Thymus (tissue), 11 donors: ENCODE measurements at regions not wholly inside any gene's neighbourhood (a gene's known extent, or its start where the extent isn't known, plus 50 kb on each side); places are given as distances from the start of the nearest gene placed in this dataset.
"Not testable (repeated sequence)": the region's sequence is repeated elsewhere in the genome, so short reads cannot be mapped to it uniquely, and the experiment has no call there.

Experiments
- DNase-seq, 9 donors: peaks; one replicate each; pipeline ENCODE4 v3.0.0-alpha.2; 2013; ENCODE audit warnings: low spot score in 9 of 9, low read depth in 6 of 9, missing footprints in 1 of 9
- H3K27ac ChIP-seq, 2 donors: one replicate each; pipeline ENCODE4 v1.5.1; 2013; ENCODE audit warnings: control low read depth in 1 of 2, low read depth in 1 of 2, low read length in 1 of 2, mild to moderate bottlenecking in 1 of 2, moderate library complexity in 1 of 2
- H3K27me3 ChIP-seq, 2 donors: one replicate each; pipeline ENCODE4 v1.5.1; 2013; ENCODE audit warnings: low read length in 1 of 2; ENCODE audit not compliant: control insufficient read depth in 2 of 2, insufficient read depth in 1 of 2
- H3K36me3 ChIP-seq, 2 donors: one replicate each; pipeline ENCODE4 v1.5.1; 2013; ENCODE audit warnings: low read length in 1 of 2, mild to moderate bottlenecking in 1 of 2, moderate library complexity in 1 of 2; ENCODE audit not compliant: control insufficient read depth in 2 of 2, insufficient read depth in 2 of 2
- H3K4me1 ChIP-seq, 2 donors: one replicate each; pipeline ENCODE4 v1.5.1; 2013; ENCODE audit warnings: low read length in 2 of 2; ENCODE audit not compliant: control insufficient read depth in 2 of 2, insufficient read depth in 2 of 2
- H3K4me3 ChIP-seq, 2 donors: one replicate each; pipeline ENCODE4 v1.5.1; 2013; ENCODE audit warnings: low read length in 2 of 2, control low read depth in 1 of 2, mild to moderate bottlenecking in 1 of 2
- H3K9me3 ChIP-seq, 2 donors: one replicate each; pipeline ENCODE4 v1.5.1; 2013; ENCODE audit warnings: low read length in 1 of 2, mild to moderate bottlenecking in 1 of 2; ENCODE audit not compliant: control insufficient read depth in 2 of 2, insufficient read depth in 1 of 2
- WGBS: extraction: QIAGEN DNeasy Blood & Tissue Kit; methylation state at CpG from one replicate; pipeline ENCODE4 v1.1.7; 2013; 5-methylcytosine and 5-hydroxymethylcytosine counted together
- donor health status: healthy.

GRCh38 chr19:20359933-20360720 lies 193.1 kb downstream of the ZNF486 start:
- H3K4me3 ChIP-seq, result no peak overlapping the region
- H3K27ac ChIP-seq, result no peak overlapping the region
- H3K36me3 ChIP-seq, result no peaks in the 10 kb centered on the region
- no peaks in the 10 kb centered on the region for H3K4me1 ChIP-seq
- H3K27me3 ChIP-seq, result no peaks in the 10 kb centered on the region
- WGBS, result 66% methylated on average over 11 of the region's 11 CpGs
- DNase-seq, result no peak
- peaks cover 0 to 6% of the 10 kb centered on the region in 2 donors for H3K9me3 ChIP-seq

- H3K4me1 ChIP-seq, H3K4me3 ChIP-seq, H3K27me3 ChIP-seq, H3K9me3 ChIP-seq, DNase-seq, H3K27ac ChIP-seq, H3K36me3 ChIP-seq: not testable (repeated sequence)
- WGBS, result 88% methylated on average over 7 of the region's 7 CpGs
These were observed 191.9 kb downstream of the ZNF486 start for GRCh38 chr19:20358841-20359465.

GRCh38 chr19:20357921-20358320 lies 190.9 kb downstream of the ZNF486 start:
- no peaks in the 10 kb centered on the region for H3K27me3 ChIP-seq
- H3K4me1 ChIP-seq, result no peaks in the 10 kb centered on the region
- no peaks in the 10 kb centered on the region for H3K36me3 ChIP-seq
- peaks cover 4% of the 10 kb centered on the region in 2 donors for H3K9me3 ChIP-seq
- DNase-seq, result no peak
- WGBS, result 85% methylated on average over 6 of the region's 6 CpGs
- no peak overlapping the region for H3K27ac ChIP-seq
- H3K4me3 ChIP-seq, result no peak overlapping the region

- H3K4me1 ChIP-seq, result no peaks in the 10 kb centered on the region
- no peaks in the 10 kb centered on the region for H3K36me3 ChIP-seq
- peaks cover 0 to 4% of the 10 kb centered on the region in 2 donors for H3K9me3 ChIP-seq
- no peaks in the 10 kb centered on the region for H3K27me3 ChIP-seq
- H3K4me3 ChIP-seq, result no peak overlapping the region
- H3K27ac ChIP-seq, result no peak overlapping the region
- DNase-seq, result no peak
These were observed 184.2 kb downstream of the ZNF486 start for GRCh38 chr19:20351244-20351643.

GRCh38 chr19:20349206-20349605 lies 182.2 kb downstream of the ZNF486 start:
- Histone ChIP-seq H3K27me3 (no peaks in the 10 kb centered on the region), H3K27ac (no peak overlapping the region), H3K36me3 (no peaks in the 10 kb centered on the region), H3K4me3 (no peak overlapping the region), H3K9me3 (peaks cover 0 to 4% of the 10 kb centered on the region in 2 donors), H3K4me1 (no peaks in the 10 kb centered on the region)
- 93% methylated on average over 2 of the region's 2 CpGs for WGBS
- no peak for DNase-seq

GRCh38 chr19:20339444-20339843 lies 172.4 kb downstream of the ZNF486 start:
- no peak for DNase-seq
- Histone ChIP-seq H3K4me3 (no peak overlapping the region), H3K36me3 (no peaks in the 10 kb centered on the region), H3K27ac (no peak overlapping the region), H3K9me3 (peaks cover 0 to 4% of the 10 kb centered on the region in 2 donors), H3K4me1 (no peaks in the 10 kb centered on the region), H3K27me3 (no peaks in the 10 kb centered on the region)
- WGBS, result 98% methylated on average over 4 of the region's 4 CpGs

GRCh38 chr19:20334760-20335159 lies 167.7 kb downstream of the ZNF486 start:
- no peaks in the 10 kb centered on the region for H3K36me3 ChIP-seq
- H3K27ac ChIP-seq, result no peak overlapping the region
- H3K9me3 ChIP-seq, result peaks cover 1 to 4% of the 10 kb centered on the region in 2 donors
- H3K27me3 ChIP-seq, result no peaks in the 10 kb centered on the region
- no peak for DNase-seq
- no peaks in the 10 kb centered on the region for H3K4me1 ChIP-seq
- no peak overlapping the region for H3K4me3 ChIP-seq
- WGBS, result 92% methylated on average over 3 of the region's 3 CpGs

GRCh38 chr19:20333508-20333907 lies 166.5 kb downstream of the ZNF486 start:
- Histone ChIP-seq H3K27ac (no peak overlapping the region), H3K4me1 (no peaks in the 10 kb centered on the region), H3K27me3 (no peaks in the 10 kb centered on the region), H3K4me3 (no peak overlapping the region), H3K9me3 (peaks cover 0 to 1% of the 10 kb centered on the region in 2 donors), H3K36me3 (no peaks in the 10 kb centered on the region)
- DNase-seq, result no peak
- 64% methylated on average over 1 of the region's 1 CpG for WGBS

GRCh38 chr19:20325151-20325550 lies 158.1 kb downstream of the ZNF486 start:
- Histone ChIP-seq H3K9me3 (peaks cover 0 to 1% of the 10 kb centered on the region in 2 donors), H3K36me3 (no peaks in the 10 kb centered on the region), H3K4me1 (no peaks in the 10 kb centered on the region), H3K27ac (no peak overlapping the region), H3K27me3 (no peaks in the 10 kb centered on the region), H3K4me3 (no peak overlapping the region)
- DNase-seq, result no peak
